GM12878 (cell line): ENCODE measurements at regions not wholly inside any gene's neighbourhood (a gene's known extent, or its start where the extent isn't known, plus 50 kb on each side); places are given as distances from the start of the nearest gene placed in this dataset.

ENCODE experiments used
- ATAC-seq: fragments of 200-7000 bp; cut with Tn5 transposase; 3 replicates; pipeline ENCODE4 v1.9.1; 2020; ENCODE audit warnings: mild to moderate bottlenecking, moderate library complexity
- BruUV-seq: library from RNA; stranded (reverse); fragments of 400-500 nt; replicated peaks from 2 replicates; lab custom pipeline; 2021; lab: Mats Ljungman, UMichigan
- CTCF ChIA-PET: fragments of 300-600 bp; sonication (Branson Sonifier 250); formaldehyde crosslinking; extraction: SDS; loops from one replicate; lab custom pipeline; 2021; ENCODE audit warnings: inconsistent platforms; lab: Yijun Ruan, JAX
- POLR2A ChIA-PET: fragments of 350-600 bp; formaldehyde crosslinking; extraction: SDS; loops from one replicate; lab custom pipeline; 2021; ENCODE audit warnings: inconsistent platforms; lab: Charles Lee
- RAD21 ChIA-PET: fragments of 300-600 bp; sonication (Branson Sonifier 250); formaldehyde crosslinking; loops from one replicate; lab custom pipeline; 2023; ENCODE audit warnings: antibody characterized with exemption; ENCODE audit not compliant: unreplicated experiment; lab: Charles Lee
- SMC1A ChIA-PET: fragments of 300-600 bp; sonication (Branson Sonifier 250); formaldehyde crosslinking; loops from one replicate; lab custom pipeline; 2023; ENCODE audit not compliant: unreplicated experiment, uncharacterized antibody; lab: Charles Lee
- DNase-seq: peaks from one replicate; pipeline ENCODE4 v3.0.0-alpha.2; 2011; ENCODE audit warnings: low read depth, low spot score
- FAIRE-seq: peaks from 3 replicates; lab custom pipeline; 2011; peaks lifted over from hg19 to GRCh38; lab: Jason Lieb, UNC
- H2AFZ ChIP-seq: 2 replicates; pipeline ENCODE4 v1.6.0; 2011; ENCODE audit warnings: low read depth, low read length, control low read depth; ENCODE audit not compliant: control insufficient read depth
- H3K27ac ChIP-seq: 2 replicates; pipeline ENCODE4 v1.5.1; 2011; ENCODE audit warnings: control low read depth; ENCODE audit not compliant: control insufficient read depth, insufficient read depth
- H3K27me3 ChIP-seq, 2 experiments: replicated peaks in 1 of 2; 2 replicates each; pipeline versions ENCODE4 v1.6.0 to v1.6.1; 2011; ENCODE audit warnings: low read length in 1 of 2; ENCODE audit not compliant: control insufficient read depth in 2 of 2, insufficient read depth in 2 of 2
- H3K36me3 ChIP-seq, 2 experiments: 2 replicates each; pipeline ENCODE4 v1.5.1; 2011; ENCODE audit warnings: low read length in 1 of 2; ENCODE audit not compliant: control insufficient read depth in 2 of 2, insufficient read depth in 2 of 2
- H3K4me1 ChIP-seq: 2 replicates; pipeline ENCODE4 v1.6.1; 2011; ENCODE audit warnings: mild to moderate bottlenecking, low read length, moderate library complexity, mixed read lengths; ENCODE audit not compliant: control insufficient read depth, insufficient read depth
- H3K4me2 ChIP-seq: 2 replicates; pipeline ENCODE4 v1.6.0; 2011; ENCODE audit warnings: control low read depth; ENCODE audit not compliant: control insufficient read depth, insufficient read depth
- H3K4me3 ChIP-seq: fragments of 200-600 bp; sonication (generic); 2 replicates; pipeline ENCODE4 v1.5.1; 2016
- H3K79me2 ChIP-seq: 2 replicates; pipeline ENCODE4 v1.6.0; 2011; ENCODE audit warnings: low read length; ENCODE audit not compliant: control insufficient read depth, insufficient read depth
- H3K9ac ChIP-seq: 2 replicates; pipeline ENCODE4 v1.8.0; 2011; ENCODE audit warnings: low read length, control low read depth, mixed read lengths; ENCODE audit not compliant: control insufficient read depth, insufficient read depth
- H3K9me3 ChIP-seq: replicated peaks from 3 replicates; pipeline ENCODE4 v1.5.1; 2011; ENCODE audit warnings: mild to moderate bottlenecking, low read length; ENCODE audit not compliant: control insufficient read depth, insufficient read depth
- H4K20me1 ChIP-seq: 2 replicates; pipeline ENCODE4 v1.6.0; 2011; ENCODE audit not compliant: control insufficient read depth, insufficient read depth
- CREB1 ChIP-seq: IDR thresholded peaks from 2 replicates; pipeline ENCODE4 v1.6.1; 2012; ENCODE audit warnings: low read depth, mild to moderate bottlenecking, inconsistent platforms
- ETV6 ChIP-seq, 2 experiments: fragments of 450-650 bp in 1 of 2; IDR thresholded peaks in 1 of 2; conservative IDR thresholded peaks in 1 of 2; 2 replicates each; pipeline ENCODE4 v1.6.1; 2014; ENCODE audit warnings: antibody characterized with exemption in 1 of 2, borderline replicate concordance in 1 of 2, low read depth in 1 of 2, mild to moderate bottlenecking in 1 of 2, moderate library complexity in 1 of 2
- FOXK2 ChIP-seq: fragments of 450-650 bp; IDR thresholded peaks from 2 replicates; pipeline ENCODE4 v1.6.1; 2017; ENCODE audit warnings: mild to moderate bottlenecking, moderate library complexity
- FOXM1 ChIP-seq: IDR thresholded peaks from 2 replicates; pipeline ENCODE4 v1.6.1; 2012; ENCODE audit warnings: low read depth, mild to moderate bottlenecking, inconsistent platforms, low read length, moderate library complexity
- HDAC6 ChIP-seq: fragments of 200-600 bp; sonication (generic); IDR thresholded peaks from one replicate; pipeline ENCODE4 v1.8.0; 2017; ENCODE audit warnings: antibody characterized with exemption; ENCODE audit not compliant: unreplicated experiment
- IKZF2 ChIP-seq, 2 experiments: fragments of 450-650 bp; IDR thresholded peaks; 2 replicates each; pipeline ENCODE4 v1.6.1; 2017; ENCODE audit warnings: mild to moderate bottlenecking in 2 of 2, moderate library complexity in 2 of 2
- KAT2A ChIP-seq: conservative IDR thresholded peaks from 2 replicates; pipeline ENCODE4 v1.6.1; 2011; ENCODE audit warnings: low read depth, low read length; ENCODE audit not compliant: control insufficient read depth
- MXI1 ChIP-seq: fragments of 150-350 bp; IDR thresholded peaks from 2 replicates; pipeline ENCODE4 v1.6.1; 2011; ENCODE audit warnings: low read depth, mild to moderate bottlenecking, inconsistent platforms, low read length, improper control_type of control experiment
- NR2C2 ChIP-seq: IDR thresholded peaks from 2 replicates; pipeline ENCODE4 v1.6.1; 2011; ENCODE audit warnings: borderline replicate concordance, low read depth; ENCODE audit not compliant: control insufficient read depth, insufficient read length
- PML ChIP-seq: IDR thresholded peaks from 2 replicates; pipeline ENCODE4 v1.6.1; 2012; ENCODE audit warnings: low read length, inconsistent platforms
- RELA ChIP-seq: fragments of 450-650 bp; IDR thresholded peaks from 2 replicates; pipeline ENCODE4 v1.8.0; 2014; ENCODE audit warnings: borderline replicate concordance; ENCODE audit not compliant: partially characterized antibody
- SIN3A ChIP-seq: IDR thresholded peaks from 2 replicates; pipeline ENCODE4 v1.6.1; 2012; ENCODE audit warnings: low read depth, low read length, improper control_type of control experiment
- SP1 ChIP-seq: IDR thresholded peaks from one replicate; pipeline ENCODE4 v1.6.1; 2011; ENCODE audit warnings: low read depth, low read length
- SPI1 ChIP-seq: IDR thresholded peaks from 2 replicates; pipeline ENCODE4 v1.6.1; 2011; ENCODE audit warnings: low read depth, mild to moderate bottlenecking, low read length, moderate library complexity, borderline replicate concordance; ENCODE audit not compliant: insufficient read depth
- STAT1 ChIP-seq: fragments of 450-650 bp; conservative IDR thresholded peaks from 2 replicates; pipeline ENCODE4 v1.6.1; 2014; ENCODE audit warnings: antibody characterized with exemption, mild to moderate bottlenecking
- ZBED1 ChIP-seq: IDR thresholded peaks from 2 replicates; pipeline ENCODE4 v1.6.1; 2016; ENCODE audit warnings: borderline replicate concordance
- WGBS: methylation state at CpG from one replicate; pipeline ENCODE4 v1.1.6; 2016; ENCODE audit warnings: low lambda C conversion rate; ENCODE audit not compliant: insufficient replicate concordance, insufficient coverage; ENCODE audit errors: missing lambda C conversion rate; 5-methylcytosine and 5-hydroxymethylcytosine counted together
- in situ Hi-C: fragments of 300-500 bp; cut with MboI; formaldehyde crosslinking; loops from 9 replicates; pipeline ENCODE4 v1.14.3; 2018; ENCODE audit warnings: mixed read lengths
- intact Hi-C: fragments of 100-400 bp; cut with micrococcal nuclease; formaldehyde crosslinking; loops from one replicate; pipeline ENCODE4 v1.14.2; 2022; ENCODE audit not compliant: unreplicated experiment
- TF ChIP-seq, protein P1 (sequence below): fragments of 450-650 bp; IDR thresholded peaks from 2 replicates; pipeline ENCODE4 v1.6.1; 2018; ENCODE audit warnings: mild to moderate bottlenecking, low read depth, moderate library complexity; ENCODE audit not compliant: partially characterized antibody
- TF ChIP-seq, protein P2 (sequence below): fragments of 450-650 bp; IDR thresholded peaks from 2 replicates; pipeline ENCODE4 v1.6.1; 2014; ENCODE audit warnings: mild to moderate bottlenecking

DNA sequence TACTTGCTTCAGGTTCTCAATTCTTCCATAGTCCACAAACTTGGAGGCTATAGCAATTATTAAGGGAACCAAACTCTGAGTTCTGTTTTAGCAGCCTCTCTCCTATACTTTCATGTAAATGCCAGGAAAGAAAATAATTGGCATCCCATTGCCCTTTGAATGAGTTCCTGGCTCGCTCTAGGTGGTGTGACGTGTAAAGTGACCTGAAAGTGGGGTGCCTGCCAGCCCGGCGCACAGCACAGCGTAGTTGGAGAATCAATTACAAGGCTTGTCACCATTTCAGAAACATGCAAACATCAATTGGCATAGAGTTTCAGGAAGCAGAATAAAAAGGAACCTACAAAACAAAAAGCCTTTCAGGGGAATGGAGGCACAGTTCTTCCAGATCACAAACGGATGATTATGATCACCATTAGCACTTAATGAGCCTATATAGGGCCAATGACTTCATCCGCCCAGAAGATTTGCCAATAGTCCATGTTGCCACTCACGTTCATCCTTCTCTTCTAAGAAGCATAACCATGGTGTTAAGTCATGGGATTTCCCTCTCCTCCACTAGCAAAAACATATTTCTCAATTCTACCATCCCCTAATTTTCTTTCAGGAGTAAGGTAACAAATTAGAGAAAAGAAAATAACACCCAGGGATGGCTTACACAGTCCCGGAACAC is 354.6 kb upstream of the ADGRL2 start:
- H3K4me1 ChIP-seq, result no peaks in the 10 kb centered on the region
- in situ Hi-C loops, result no loop called here
- H3K27me3 ChIP-seq, result no peaks in the 10 kb centered on the region
- DNase-seq (no peak), FAIRE-seq (no peak), ATAC-seq (no peak)
- H2AFZ ChIP-seq, result no peak overlapping the region
- H4K20me1 ChIP-seq, result no peaks in the 10 kb centered on the region
- WGBS, result 38% methylated on average over 9 of the region's 9 CpGs
- SMC1A ChIA-PET, result interaction anchor here (1.2 kb wide), 1 partner anchor 24 kb away, joined by 3 read pairs; no protein-coding TSS in a partner anchor
- no peak overlapping the region for H3K4me3 ChIP-seq
- no peaks in the 10 kb centered on the region for H3K36me3 ChIP-seq
- no peak overlapping the region for H3K27ac ChIP-seq
- no peaks in the 10 kb centered on the region for H3K9me3 ChIP-seq
- TF ChIP-seq RELA (no peak), NR2C2 (no peak), STAT1 (no peak), ZBED1 (no peak), PML (no peak), IKZF2 (IDR thresholded peaks at IDR 0.05) (no peak), KAT2A (no peak), CREB1 (no peak), HDAC6 (no peak), SPI1 (no peak), MXI1 (no peak), FOXK2 (no peak), ETV6 (conservative IDR thresholded peaks at IDR 0.05 in 1 of 2, IDR thresholded peaks at IDR 0.05 in 1 of 2; ENCODE audit: borderline replicate concordance in 1 of 2, low read depth in 1 of 2) (no peak), SIN3A (no peak), SP1 (no peak), FOXM1 (no peak)
- TF ChIP-seq, protein P1, sequence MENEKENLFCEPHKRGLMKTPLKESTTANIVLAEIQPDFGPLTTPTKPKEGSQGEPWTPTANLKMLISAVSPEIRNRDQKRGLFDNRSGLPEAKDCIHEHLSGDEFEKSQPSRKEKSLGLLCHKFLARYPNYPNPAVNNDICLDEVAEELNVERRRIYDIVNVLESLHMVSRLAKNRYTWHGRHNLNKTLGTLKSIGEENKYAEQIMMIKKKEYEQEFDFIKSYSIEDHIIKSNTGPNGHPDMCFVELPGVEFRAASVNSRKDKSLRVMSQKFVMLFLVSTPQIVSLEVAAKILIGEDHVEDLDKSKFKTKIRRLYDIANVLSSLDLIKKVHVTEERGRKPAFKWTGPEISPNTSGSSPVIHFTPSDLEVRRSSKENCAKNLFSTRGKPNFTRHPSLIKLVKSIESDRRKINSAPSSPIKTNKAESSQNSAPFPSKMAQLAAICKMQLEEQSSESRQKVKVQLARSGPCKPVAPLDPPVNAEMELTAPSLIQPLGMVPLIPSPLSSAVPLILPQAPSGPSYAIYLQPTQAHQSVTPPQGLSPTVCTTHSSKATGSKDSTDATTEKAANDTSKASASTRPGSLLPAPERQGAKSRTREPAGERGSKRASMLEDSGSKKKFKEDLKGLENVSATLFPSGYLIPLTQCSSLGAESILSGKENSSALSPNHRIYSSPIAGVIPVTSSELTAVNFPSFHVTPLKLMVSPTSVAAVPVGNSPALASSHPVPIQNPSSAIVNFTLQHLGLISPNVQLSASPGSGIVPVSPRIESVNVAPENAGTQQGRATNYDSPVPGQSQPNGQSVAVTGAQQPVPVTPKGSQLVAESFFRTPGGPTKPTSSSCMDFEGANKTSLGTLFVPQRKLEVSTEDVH, result no peak
- TF ChIP-seq, protein P2, sequence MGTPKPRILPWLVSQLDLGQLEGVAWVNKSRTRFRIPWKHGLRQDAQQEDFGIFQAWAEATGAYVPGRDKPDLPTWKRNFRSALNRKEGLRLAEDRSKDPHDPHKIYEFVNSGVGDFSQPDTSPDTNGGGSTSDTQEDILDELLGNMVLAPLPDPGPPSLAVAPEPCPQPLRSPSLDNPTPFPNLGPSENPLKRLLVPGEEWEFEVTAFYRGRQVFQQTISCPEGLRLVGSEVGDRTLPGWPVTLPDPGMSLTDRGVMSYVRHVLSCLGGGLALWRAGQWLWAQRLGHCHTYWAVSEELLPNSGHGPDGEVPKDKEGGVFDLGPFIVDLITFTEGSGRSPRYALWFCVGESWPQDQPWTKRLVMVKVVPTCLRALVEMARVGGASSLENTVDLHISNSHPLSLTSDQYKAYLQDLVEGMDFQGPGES, result no peak
- TF ChIP-seq, all 136 proteins: peak for 0
- intact Hi-C loops, result no loop called here
- ChIA-PET CTCF (interaction anchor here (1.0 kb wide), 1 partner anchor 35 kb away, joined by 3 read pairs; no protein-coding TSS in a partner anchor), RAD21 (no interaction called here), POLR2A (no interaction called here)
- Histone ChIP-seq H3K79me2 (no peaks in the 10 kb centered on the region), H3K9ac (no peak overlapping the region), H3K4me2 (no peak overlapping the region)
- BruUV-seq, result no TSS peak
